Pancreas (tissue), 10 donors: ENCODE measurements at regions not wholly inside any gene's neighbourhood (a gene's known extent, or its start where the extent isn't known, plus 50 kb on each side); places are given as distances from the start of the nearest gene placed in this dataset.

Source experiments
- ATAC-seq, 4 donors: fragments of 200-7000 bp; cut with Tn5 transposase; one replicate each; pipeline versions ENCODE4 v1.8.0 to v1.9.1; 2020; ENCODE audit warnings: mild to moderate bottlenecking in 4 of 4, moderate library complexity in 4 of 4
- DNase-seq, 6 donors: peaks; one replicate each; pipeline ENCODE4 v3.0.0-alpha.2; 2020
- FAIRE-seq: peaks from 2 replicates; lab custom pipeline; 2012; peaks lifted over from hg19 to GRCh38; lab: Jason Lieb, UNC
- H3K27ac ChIP-seq, 4 donors: fragments of 200-600 bp; sonication (generic); 1 replicate in 3 of 4; 2 replicates in 1 of 4; pipeline versions ENCODE4 v1.5.0 to v1.8.0; 2020
- H3K27me3 ChIP-seq, 4 donors: fragments of 200-600 bp; one replicate each; pipeline ENCODE4 v1.8.0; 2021
- H3K36me3 ChIP-seq, 3 donors: fragments of 200-600 bp; sonication (generic) in 1 of 3; one replicate each; pipeline versions ENCODE4 v1.5.0 to v1.8.0; 2020 to 2021
- H3K4me1 ChIP-seq, 3 donors: fragments of 200-600 bp; one replicate each; pipeline ENCODE4 v1.8.0; 2021
- H3K4me3 ChIP-seq, 4 donors: fragments of 200-600 bp; sonication (generic) in 2 of 4; one replicate each; pipeline versions ENCODE4 v1.5.0 to v1.8.0; 2020 to 2021
- H3K9me3 ChIP-seq, 4 donors: fragments of 200-600 bp; one replicate each; pipeline ENCODE4 v1.8.0; 2021
- CTCF ChIP-seq, 4 donors: fragments of 200-600 bp; sonication (generic) in 3 of 4; IDR thresholded peaks; one replicate each; pipeline versions ENCODE4 v1.5.0 to v1.8.0; 2021; ENCODE audit warnings: antibody characterized with exemption in 4 of 4
- WGBS, 2 donors: extraction: QIAGEN DNeasy Blood & Tissue Kit; methylation state at CpG; one replicate each; pipeline ENCODE4 v1.1.7; 2013; 5-methylcytosine and 5-hydroxymethylcytosine counted together
- intact Hi-C, 3 donors: fragments of 100-400 bp; cut with DNase I; formaldehyde crosslinking; loops; one replicate each; pipeline versions ENCODE4 v1.11.1 to v1.14.2; 2022
- donor health status: healthy with polysubstance abuse.
- donor health status: DM: no; HTN: no; CAD: no; lungs with moderate emphysema.
- donor health status: DM: no; HTN: no; CAD: no.
- donor health status: control.
- donor health status: control.
- donor health status: Bipolar disorder and iron deficiency.
- donor health status: DM: yes; HTN: yes; CAD: no.
- donor health status: DM: no; HTN: no; CAD: no.
- donor health status: DM: no; HTN: no; CAD: no.
- donor health status: DM: yes; HTN: yes; CAD: no.

GRCh38 chr15:92291900-92292299 lies 101.8 kb upstream of the ST8SIA2 start:
- WGBS, 2 donors = 54 to 56% methylated on average over 4 of the region's 4 CpGs
- no peak for ATAC-seq
- H3K27me3 ChIP-seq = peaks cover 0 to 9% (median 2%) of the 10 kb centered on the region in 4 donors

GRCh38 chr15:92294759-92295158 lies 98.9 kb upstream of the ST8SIA2 start:
- no peak overlapping the region for H3K4me3 ChIP-seq
- no peak for DNase-seq
- 31 to 32% methylated on average over 5 of the region's 5 CpGs for whole genome bisulfite sequencing, 2 donors
- no peaks in the 10 kb centered on the region for H3K9me3 ChIP-seq
- no peaks in the 10 kb centered on the region for H3K4me1 ChIP-seq
- H3K36me3 ChIP-seq = no peaks in the 10 kb centered on the region
- no peak overlapping the region for H3K27ac ChIP-seq
- ATAC-seq = no peak
- no peak for TF ChIP-seq CTCF (IDR thresholded peaks at IDR 0.05)
- no peak for FAIRE-seq
- H3K27me3 ChIP-seq = peaks cover 0 to 9% (median 2%) of the 10 kb centered on the region in 4 donors
- intact Hi-C loops = no loop called here

More at GRCh38 chr15:92291900-92292299, 101.8 kb upstream of the ST8SIA2 start:
- TF ChIP-seq CTCF (IDR thresholded peaks at IDR 0.05) = no peak
- H3K9me3 ChIP-seq = no peaks in the 10 kb centered on the region
- FAIRE-seq = no peak
- no peaks in the 10 kb centered on the region for H3K4me1 ChIP-seq
- intact Hi-C loops = no loop called here
- no peak for DNase-seq
- no peaks in the 10 kb centered on the region for H3K36me3 ChIP-seq
- no peak overlapping the region for H3K4me3 ChIP-seq
- no peak overlapping the region for H3K27ac ChIP-seq

GRCh38 chr15:92304223-92304975 lies 89.3 kb upstream of the ST8SIA2 start:
- FAIRE-seq (no peak), ATAC-seq (no peak), DNase-seq (no peak)
- Histone ChIP-seq H3K36me3 (no peaks in the 10 kb centered on the region), H3K9me3 (no peaks in the 10 kb centered on the region), H3K27ac (no peak overlapping the region), H3K27me3 (peaks cover 0 to 6% (median 0%) of the 10 kb centered on the region in 4 donors), H3K4me3 (no peak overlapping the region), H3K4me1 (no peaks in the 10 kb centered on the region)
- no peak for TF ChIP-seq CTCF (IDR thresholded peaks at IDR 0.05)
- 33 to 35% methylated on average over 12 of the region's 12 CpGs for WGBS, 2 donors
- intact Hi-C loops = no loop called here

GRCh38 chr15:92305343-92305742 lies 88.3 kb upstream of the ST8SIA2 start:
- intact Hi-C loops = no loop called here
- 44 to 52% methylated on average over 2 of the region's 2 CpGs for WGBS, 2 donors
- Histone ChIP-seq H3K27me3 (peaks cover 0 to 6% (median 0%) of the 10 kb centered on the region in 4 donors), H3K4me3 (no peak overlapping the region), H3K36me3 (no peaks in the 10 kb centered on the region), H3K27ac (no peak overlapping the region), H3K9me3 (no peaks in the 10 kb centered on the region), H3K4me1 (no peaks in the 10 kb centered on the region)
- TF ChIP-seq CTCF (IDR thresholded peaks at IDR 0.05) = no peak
- no peak for FAIRE-seq
- no peak for DNase-seq
- no peak for ATAC-seq

- FAIRE-seq (no peak), DNase-seq (no peak), ATAC-seq (no peak)
- intact Hi-C loops = no loop called here
- no peak overlapping the region for H3K4me3 ChIP-seq
- H3K9me3 ChIP-seq = no peaks in the 10 kb centered on the region
- no peaks in the 10 kb centered on the region for H3K36me3 ChIP-seq
- H3K4me1 ChIP-seq = no peaks in the 10 kb centered on the region
- 16 to 20% methylated on average over 4 of the region's 4 CpGs for WGBS, 2 donors
- H3K27me3 ChIP-seq = peaks cover 0 to 6% (median 0%) of the 10 kb centered on the region in 4 donors
- H3K27ac ChIP-seq = no peak overlapping the region
- no peak for TF ChIP-seq CTCF (IDR thresholded peaks at IDR 0.05)
These were observed 87.0 kb upstream of the ST8SIA2 start for GRCh38 chr15:92306663-92307062.
